ENCODE measurements at regions not wholly inside any gene's neighbourhood (a gene's known extent, or its start where the extent isn't known, plus 50 kb on each side); places are given as distances from the start of the nearest gene placed in this dataset.

GRCh38 chr3:102599819-102600576 lies 165.2 kb downstream of the ZPLD1 start:
- DNase-seq (ENCODE audit: low spot score): no peak

GRCh38 chr3:102605153-102605552 lies 170.3 kb downstream of the ZPLD1 start:
- no peak for DNase-seq (ENCODE audit: low spot score)

- DNase-seq (ENCODE audit: low spot score): no peak
Observed at GRCh38 chr3:102608875-102609274, 174.1 kb downstream of the ZPLD1 start.

- DNase-seq (ENCODE audit: low spot score): no peak
Observed at GRCh38 chr3:102614021-102614569, 179.3 kb downstream of the ZPLD1 start.

- no peak for DNase-seq (ENCODE audit: low spot score)
Observed at GRCh38 chr3:102614585-102614984, 179.8 kb downstream of the ZPLD1 start.

- no peak for DNase-seq (ENCODE audit: low spot score)
Observed at GRCh38 chr3:102617381-102617780, 182.6 kb downstream of the ZPLD1 start.

- no peak for DNase-seq (ENCODE audit: low spot score)
Observed at GRCh38 chr3:102619361-102619760, 184.5 kb downstream of the ZPLD1 start.

GRCh38 chr3:102629943-102630342 lies 195.1 kb downstream of the ZPLD1 start:
- DNase-seq (ENCODE audit: low spot score): no peak

GRCh38 chr3:102630531-102630930 lies 195.7 kb downstream of the ZPLD1 start:
- no peak for DNase-seq (ENCODE audit: low spot score)

GRCh38 chr3:102643546-102643945 lies 208.7 kb downstream of the ZPLD1 start:
- DNase-seq (ENCODE audit: low spot score): no peak

- DNase-seq (ENCODE audit: low spot score): no peak
Observed at GRCh38 chr3:102646557-102646956, 211.7 kb downstream of the ZPLD1 start.

- no peak for DNase-seq (ENCODE audit: low spot score)
Observed at GRCh38 chr3:102660653-102661052, 225.8 kb downstream of the ZPLD1 start.

- no peak for DNase-seq (ENCODE audit: low spot score)
Observed at GRCh38 chr3:102661707-102662497, 227.1 kb downstream of the ZPLD1 start.

- no peak for DNase-seq (ENCODE audit: low spot score)
Observed at GRCh38 chr3:102662498-102662772, 227.6 kb downstream of the ZPLD1 start.

- no peak for DNase-seq (ENCODE audit: low spot score)
Observed at GRCh38 chr3:102664126-102664525, 229.3 kb downstream of the ZPLD1 start.

- DNase-seq (ENCODE audit: low spot score): no peak
Observed at GRCh38 chr3:102665183-102665582, 230.4 kb downstream of the ZPLD1 start.

- DNase-seq (ENCODE audit: low spot score): no peak
Observed at GRCh38 chr3:102668247-102668646, 233.4 kb downstream of the ZPLD1 start.

- no peak for DNase-seq (ENCODE audit: low spot score)
Observed at GRCh38 chr3:102670986-102671385, 236.2 kb downstream of the ZPLD1 start.

GRCh38 chr3:102672305-102672704 lies 237.5 kb downstream of the ZPLD1 start:
- no peak for DNase-seq (ENCODE audit: low spot score)

GRCh38 chr3:102673271-102674115 lies 238.7 kb downstream of the ZPLD1 start:
- peak; percentile 55 for DNase-seq (ENCODE audit: low spot score)

- DNase-seq (ENCODE audit: low spot score): no peak
Observed at GRCh38 chr3:102674284-102674683, 239.5 kb downstream of the ZPLD1 start.

GRCh38 chr3:102676424-102676823 lies 241.6 kb downstream of the ZPLD1 start:
- DNase-seq (ENCODE audit: low spot score): no peak

Data from LoVo (cell line).